A673 (cell line): ENCODE measurements at regions not wholly inside any gene's neighbourhood (a gene's known extent, or its start where the extent isn't known, plus 50 kb on each side); places are given as distances from the start of the nearest gene placed in this dataset.

Experiments
- BruUV-seq: library from RNA; stranded (reverse); fragments of 400-500 nt; replicated peaks from 2 replicates; lab custom pipeline; 2021; lab: Mats Ljungman, UMichigan
- CTCF ChIA-PET: fragments of 300-600 bp; sonication (Branson Sonifier 250); formaldehyde crosslinking; loops from one replicate; lab custom pipeline; 2022; ENCODE audit warnings: antibody characterized with exemption; lab: Charles Lee
- POLR2A ChIA-PET: fragments of 300-600 bp; sonication (Branson Sonifier 250); formaldehyde crosslinking; loops from one replicate; lab custom pipeline; 2022; ENCODE audit warnings: antibody characterized with exemption; ENCODE audit not compliant: low non-redundant PET; lab: Charles Lee
- DNase-seq: peaks from one replicate; pipeline ENCODE4 v3.0.0-alpha.2; 2015; ENCODE audit warnings: low spot score
- H3K27ac ChIP-seq: fragments of 200-600 bp; sonication (generic); 2 replicates; pipeline ENCODE4 v1.5.1; 2016; ENCODE audit warnings: mixed run types, low read depth, mild to moderate bottlenecking, mixed read lengths, antibody characterized with exemption, low read length; ENCODE audit not compliant: poor library complexity, severe bottlenecking
- H3K27me3 ChIP-seq: fragments of 200-600 bp; sonication (generic); replicated peaks from 2 replicates; pipeline ENCODE4 v1.6.1; 2017; ENCODE audit warnings: mixed run types, low read depth, mild to moderate bottlenecking, mixed read lengths, antibody characterized with exemption, low read length; ENCODE audit not compliant: insufficient read depth, poor library complexity
- H3K36me3 ChIP-seq: fragments of 200-600 bp; sonication (generic); 2 replicates; pipeline ENCODE4 v1.6.1; 2016; ENCODE audit warnings: mixed run types, mild to moderate bottlenecking, mixed read lengths, antibody characterized with exemption, low read length; ENCODE audit not compliant: insufficient read depth, poor library complexity, severe bottlenecking
- H3K4me1 ChIP-seq: fragments of 200-600 bp; sonication (generic); 2 replicates; pipeline ENCODE4 v1.6.1; 2017; ENCODE audit warnings: mixed run types, mild to moderate bottlenecking, mixed read lengths, antibody characterized with exemption, low read length; ENCODE audit not compliant: insufficient read depth, poor library complexity, severe bottlenecking
- H3K4me3 ChIP-seq: fragments of 200-600 bp; sonication (generic); 2 replicates; pipeline ENCODE4 v1.5.1; 2016; ENCODE audit warnings: low read depth, mixed run types, mild to moderate bottlenecking, mixed read lengths, low read length; ENCODE audit not compliant: poor library complexity, severe bottlenecking
- H3K9me3 ChIP-seq: fragments of 200-600 bp; sonication (generic); 2 replicates; pipeline ENCODE4 v1.6.1; 2016; ENCODE audit warnings: mixed run types, low read depth, mild to moderate bottlenecking, mixed read lengths, antibody characterized with exemption, low read length; ENCODE audit not compliant: poor library complexity, severe bottlenecking
- CTCF ChIP-seq: fragments of 300-800, 200-600 bp; sonication (generic); conservative IDR thresholded peaks from 2 replicates; pipeline ENCODE4 v1.5.1; 2017; ENCODE audit warnings: low read depth, mild to moderate bottlenecking, antibody characterized with exemption, low read length, moderate library complexity, mixed read lengths
- EZH2 ChIP-seq: fragments of 200-600 bp; sonication (generic); IDR thresholded peaks from 2 replicates; pipeline ENCODE4 v1.6.1; 2017; ENCODE audit warnings: borderline replicate concordance, low read depth, mild to moderate bottlenecking, mixed read lengths, antibody characterized with exemption, low read length; ENCODE audit not compliant: poor library complexity, severe bottlenecking
- intact Hi-C: fragments of 100-400 bp; cut with micrococcal nuclease; formaldehyde crosslinking; loops from one replicate; pipeline ENCODE4 v1.10.0; 2022; ENCODE audit not compliant: unreplicated experiment

GRCh38 chr21:38670861-38671260 is 134.9 kb upstream of the ETS2 start:
- no TSS peak for BruUV-seq
- Histone ChIP-seq H3K4me1 (no peaks in the 10 kb centered on the region), H3K27me3 (no peaks in the 10 kb centered on the region), H3K9me3 (no peaks in the 10 kb centered on the region), H3K36me3 (no peaks in the 10 kb centered on the region), H3K4me3 (no peak overlapping the region), H3K27ac (no peak overlapping the region)
- intact Hi-C loops, result no loop called here
- TF ChIP-seq EZH2, result no peak
- no peak for TF ChIP-seq CTCF
- ChIA-PET POLR2A (no interaction called here), CTCF (no interaction called here)
- no peak for DNase-seq

DNA sequence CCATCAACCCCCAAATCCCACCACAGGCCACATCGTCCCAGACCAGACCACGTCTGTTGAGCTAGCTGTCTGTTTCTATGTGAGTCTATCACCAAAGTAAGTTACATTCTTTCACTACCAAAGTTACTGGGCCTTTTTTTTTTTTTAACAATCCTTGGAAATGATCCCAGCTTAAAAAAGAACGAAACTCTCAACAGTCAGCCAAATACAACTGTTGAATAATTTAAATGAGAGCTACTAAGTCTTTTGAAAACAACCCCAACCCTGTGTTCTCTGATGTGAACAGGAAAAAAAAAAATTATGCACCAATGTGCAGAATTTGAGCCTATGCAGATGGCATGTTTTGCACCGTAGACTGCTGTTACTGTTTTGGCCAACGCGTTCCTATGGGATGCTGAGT is 134.0 kb upstream of the ETS2 start:
- no peak for TF ChIP-seq EZH2
- no peak for TF ChIP-seq CTCF
- no TSS peak for BruUV-seq
- Histone ChIP-seq H3K9me3 (no peaks in the 10 kb centered on the region), H3K4me3 (no peak overlapping the region), H3K36me3 (no peaks in the 10 kb centered on the region), H3K27me3 (no peaks in the 10 kb centered on the region), H3K4me1 (no peaks in the 10 kb centered on the region), H3K27ac (no peak overlapping the region)
- no peak for DNase-seq
- intact Hi-C loops, result no loop called here
- ChIA-PET POLR2A (no interaction called here), CTCF (interaction anchor here (0.7 kb wide), 2 partner anchors 87 to 186 kb away, joined by 3 to 4 read pairs; no protein-coding TSS in a partner anchor)

DNA sequence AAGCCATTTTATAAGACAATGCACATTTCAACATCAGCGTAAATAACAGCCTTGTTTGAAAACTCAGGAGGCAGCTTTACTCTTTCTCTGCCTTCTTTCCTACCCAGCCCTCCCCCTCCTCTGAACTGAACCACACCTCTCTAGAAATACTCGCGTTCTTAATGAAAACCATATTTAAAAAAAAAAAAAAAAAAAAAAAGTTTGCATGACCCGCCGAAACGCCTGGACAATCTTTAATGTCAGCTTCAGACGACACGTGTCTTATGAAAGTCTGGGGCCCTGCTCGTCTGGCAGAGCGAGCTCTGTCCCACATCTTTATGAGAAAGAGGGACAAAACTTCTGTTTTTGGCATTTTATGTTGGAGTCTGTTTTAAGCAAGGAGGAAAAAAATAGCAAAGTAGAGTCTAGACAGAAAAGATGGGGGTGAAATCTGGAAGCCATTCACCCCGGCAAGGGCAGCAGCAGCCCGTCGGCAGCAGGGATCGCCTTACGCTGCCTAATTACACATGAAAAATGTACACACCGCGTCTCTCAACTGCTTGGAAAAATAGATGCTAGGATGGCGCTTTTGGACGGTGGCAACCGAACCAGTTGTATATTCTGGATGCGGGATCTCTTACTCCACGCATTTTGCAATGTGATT is 130.4 kb upstream of the ETS2 start:
- CTCF ChIA-PET, result no interaction called here

More for the DNA sequence above, 130.4 kb upstream of the ETS2 start:
- no TSS peak for BruUV-seq
- Histone ChIP-seq H3K4me3 (no peak overlapping the region), H3K4me1 (no peaks in the 10 kb centered on the region), H3K9me3 (no peaks in the 10 kb centered on the region), H3K36me3 (no peaks in the 10 kb centered on the region), H3K27ac (no peak overlapping the region), H3K27me3 (no peaks in the 10 kb centered on the region)
- POLR2A ChIA-PET, result no interaction called here
- intact Hi-C loops, result no loop called here
- no peak for TF ChIP-seq EZH2
- TF ChIP-seq CTCF, result no peak
- no peak for DNase-seq
